Transverse colon (tissue), 4 donors: ENCODE measurements at regions not wholly inside any gene's neighbourhood (a gene's known extent, or its start where the extent isn't known, plus 50 kb on each side); places are given as distances from the start of the nearest gene placed in this dataset.

ENCODE experiments used
- DNase-seq: peaks from one replicate; pipeline ENCODE4 v3.0.0-alpha.2; 2019
- H3K27ac ChIP-seq, 4 donors: fragments of 200-600 bp; sonication (generic); 2 replicates each; pipeline ENCODE4 v1.5.1; 2016 to 2018; ENCODE audit warnings: inconsistent platforms in 4 of 4
- H3K27me3 ChIP-seq: fragments of 200-600 bp; sonication (generic); 2 replicates; pipeline ENCODE4 v1.5.1; 2017; ENCODE audit warnings: inconsistent platforms
- H3K36me3 ChIP-seq, 4 donors: fragments of 200-600 bp; sonication (generic); 2 replicates each; pipeline ENCODE4 v1.5.1; 2017 to 2019; ENCODE audit warnings: inconsistent platforms in 4 of 4
- H3K4me1 ChIP-seq, 4 donors: fragments of 200-600 bp; sonication (generic); 2 replicates each; pipeline ENCODE4 v1.5.1; 2017 to 2020; ENCODE audit warnings: inconsistent platforms in 4 of 4
- H3K4me3 ChIP-seq, 4 donors: fragments of 200-600 bp; sonication (generic); 1 replicate in 1 of 4; 2 replicates in 3 of 4; pipeline versions ENCODE4 v1.5.1 to v1.6.1; 2017 to 2019; ENCODE audit warnings: inconsistent platforms in 4 of 4
- H3K9me3 ChIP-seq, 2 donors: fragments of 200-600 bp; sonication (generic); 2 replicates each; pipeline ENCODE4 v1.5.1; 2017 to 2019; ENCODE audit warnings: inconsistent platforms in 2 of 2
- EP300 ChIP-seq: sonication (generic); formaldehyde crosslinking; IDR thresholded peaks from one replicate; pipeline ENCODE4 v1.6.1; 2017; ENCODE audit warnings: antibody characterized with exemption, low read depth
- POLR2A ChIP-seq: fragments of 450-650 bp; IDR thresholded peaks from one replicate; pipeline ENCODE4 v1.6.1; 2016; ENCODE audit warnings: antibody characterized with exemption, mild to moderate bottlenecking, moderate library complexity
- POLR2AphosphoS5 ChIP-seq, 3 donors: sonication (generic); formaldehyde crosslinking; IDR thresholded peaks; one replicate each; pipeline ENCODE4 v1.6.1; 2016; ENCODE audit warnings: antibody characterized with exemption in 3 of 3
- WGBS, 2 donors: methylation state at CpG; one replicate each; pipeline ENCODE4 v1.1.5; 2018; ENCODE audit warnings: low coverage in 1 of 2; 5-methylcytosine and 5-hydroxymethylcytosine counted together
- in situ Hi-C, 4 donors: fragments of 200-750 bp; cut with MboI; loops; one replicate each; pipeline versions ENCODE4 v1.15.0 to v1.15.1; 2017; ENCODE audit warnings: low sequenced_read_pairs in 3 of 4, low pct_ligation_motif_present in 1 of 4, low pct_unique_long_range_greater_than_20kb in 1 of 4
- intact Hi-C: fragments of 100-400 bp; cut with DNase I; formaldehyde crosslinking; loops from one replicate; pipeline ENCODE4 v1.15.1; 2023; ENCODE audit warnings: low total_unique reads
- TF ChIP-seq, protein P1 (sequence below), 5 experiments: fragments of 200-600 bp in 3 of 5; fragments of 450-650 bp in 2 of 5; sonication (generic) in 3 of 5; IDR thresholded peaks; 1 replicate in 2 of 5; 2 replicates in 3 of 5; pipeline ENCODE4 v1.5.1; 2016 to 2017; ENCODE audit warnings: antibody characterized with exemption in 5 of 5, inconsistent platforms in 3 of 5, mild to moderate bottlenecking in 2 of 5, moderate library complexity in 1 of 5

DNA sequence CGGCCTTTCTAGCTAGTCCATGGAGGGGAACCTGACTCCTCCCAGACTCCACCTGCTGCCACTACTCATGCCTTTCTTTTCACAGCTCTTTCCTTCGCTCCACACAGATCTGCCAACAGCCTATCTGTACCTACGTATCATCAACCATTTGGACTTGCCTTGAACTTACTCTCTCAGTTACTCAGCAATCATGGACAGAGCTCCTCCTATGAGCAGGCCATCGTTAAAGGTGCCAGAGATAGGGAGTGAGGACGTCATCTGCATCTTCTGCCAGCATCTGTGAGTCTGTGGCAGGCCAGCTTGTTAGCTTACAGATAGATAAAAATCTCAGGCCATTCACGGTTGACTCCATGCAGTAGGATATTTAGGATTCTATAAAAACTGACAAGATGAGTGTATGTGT, 162.9 kb upstream of the ZBED5 start:
- intact Hi-C loops (loop anchor here (5.0 kb wide), 2 partner anchors 228 to 767 kb away; no protein-coding TSS in a partner anchor), in situ Hi-C loops (loop anchor here (5.0 to 10.0 kb wide), 7 partner anchors 83 to 764 kb away; no protein-coding TSS in a partner anchor)
- WGBS, 2 donors, result 54 to 58% methylated on average over 2 to 6 of the region's 6 CpGs
- Histone ChIP-seq H3K9me3 (no peaks in the 10 kb centered on the region), H3K27ac (no peak overlapping the region), H3K36me3 (no peaks in the 10 kb centered on the region), H3K4me1 (no peaks in the 10 kb centered on the region), H3K27me3 (no peaks in the 10 kb centered on the region), H3K4me3 (no peak overlapping the region)
- TF ChIP-seq, protein P1, sequence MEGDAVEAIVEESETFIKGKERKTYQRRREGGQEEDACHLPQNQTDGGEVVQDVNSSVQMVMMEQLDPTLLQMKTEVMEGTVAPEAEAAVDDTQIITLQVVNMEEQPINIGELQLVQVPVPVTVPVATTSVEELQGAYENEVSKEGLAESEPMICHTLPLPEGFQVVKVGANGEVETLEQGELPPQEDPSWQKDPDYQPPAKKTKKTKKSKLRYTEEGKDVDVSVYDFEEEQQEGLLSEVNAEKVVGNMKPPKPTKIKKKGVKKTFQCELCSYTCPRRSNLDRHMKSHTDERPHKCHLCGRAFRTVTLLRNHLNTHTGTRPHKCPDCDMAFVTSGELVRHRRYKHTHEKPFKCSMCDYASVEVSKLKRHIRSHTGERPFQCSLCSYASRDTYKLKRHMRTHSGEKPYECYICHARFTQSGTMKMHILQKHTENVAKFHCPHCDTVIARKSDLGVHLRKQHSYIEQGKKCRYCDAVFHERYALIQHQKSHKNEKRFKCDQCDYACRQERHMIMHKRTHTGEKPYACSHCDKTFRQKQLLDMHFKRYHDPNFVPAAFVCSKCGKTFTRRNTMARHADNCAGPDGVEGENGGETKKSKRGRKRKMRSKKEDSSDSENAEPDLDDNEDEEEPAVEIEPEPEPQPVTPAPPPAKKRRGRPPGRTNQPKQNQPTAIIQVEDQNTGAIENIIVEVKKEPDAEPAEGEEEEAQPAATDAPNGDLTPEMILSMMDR (IDR thresholded peaks at IDR 0.05), result no peak
- TF ChIP-seq POLR2AphosphoS5 (IDR thresholded peaks at IDR 0.05) (no peak), EP300 (no peak), POLR2A (no peak)
- no peak for DNase-seq

DNA sequence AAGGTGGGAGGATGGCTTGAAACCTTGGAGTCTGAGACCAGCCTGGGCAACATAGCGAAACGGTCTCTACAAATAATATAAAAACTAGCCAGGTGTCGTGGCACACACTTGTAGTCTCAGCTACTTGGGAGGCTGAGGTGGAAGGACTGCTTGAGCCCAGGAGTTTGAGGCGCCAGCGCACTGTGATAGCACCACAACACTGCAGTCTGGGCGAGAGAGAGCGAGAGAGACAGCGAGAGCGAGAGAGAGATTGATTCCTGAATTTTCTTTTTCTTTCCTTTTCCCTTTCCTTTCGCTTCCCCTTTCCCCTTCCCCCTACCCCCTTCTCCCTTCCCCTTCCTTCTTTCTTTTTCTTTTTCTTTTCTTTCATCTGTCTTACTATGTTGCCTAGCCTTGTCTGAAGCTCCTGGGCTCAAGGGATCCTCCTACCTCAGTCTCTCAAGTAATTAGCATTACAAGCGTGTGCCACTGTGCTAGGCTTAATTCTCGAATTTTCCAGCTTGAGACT, 162.4 kb upstream of the ZBED5 start:
- TF ChIP-seq, protein P1 (IDR thresholded peaks at IDR 0.05), result no peak
- TF ChIP-seq POLR2A, result no peak
- TF ChIP-seq POLR2AphosphoS5 (IDR thresholded peaks at IDR 0.05), result no peak
- no peak for TF ChIP-seq EP300
- intact Hi-C loops, result loop anchor here (5.0 kb wide), 2 partner anchors 228 to 767 kb away; no protein-coding TSS in a partner anchor

DNA sequence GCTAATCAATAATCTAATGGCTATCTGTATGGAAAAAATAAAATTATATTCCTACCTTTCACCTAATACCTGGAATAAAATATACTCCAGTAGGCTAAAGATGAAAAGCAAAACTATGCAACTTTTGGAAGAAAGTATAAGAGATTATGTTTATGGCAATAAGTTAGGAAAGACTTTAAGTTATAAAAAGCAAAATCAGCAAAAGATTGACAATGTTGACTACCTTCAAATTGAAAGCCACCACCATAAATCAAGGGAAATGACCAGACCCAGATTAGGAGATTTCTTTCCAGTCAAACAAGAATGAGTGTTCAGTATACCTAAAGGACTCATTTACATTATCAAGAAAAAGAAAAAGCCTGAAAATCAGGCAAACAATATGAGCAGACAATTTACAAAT, 159.1 kb upstream of the ZBED5 start:
- intact Hi-C loops (no loop called here), in situ Hi-C loops (no loop called here)
- Histone ChIP-seq H3K9me3 (no peaks in the 10 kb centered on the region), H3K27me3 (no peaks in the 10 kb centered on the region), H3K36me3 (no peaks in the 10 kb centered on the region), H3K27ac (no peak overlapping the region), H3K4me1 (no peaks in the 10 kb centered on the region), H3K4me3 (no peak overlapping the region)
- DNase-seq, result no peak
- TF ChIP-seq, protein P1 (IDR thresholded peaks at IDR 0.05), result no peak
- TF ChIP-seq POLR2AphosphoS5 (IDR thresholded peaks at IDR 0.05) (no peak), EP300 (no peak), POLR2A (no peak)

More for the DNA sequence above, 162.4 kb upstream of the ZBED5 start:
- in situ Hi-C loops, result loop anchor here (5.0 to 10.0 kb wide), 7 partner anchors 83 to 765 kb away; no protein-coding TSS in a partner anchor
- H3K4me3 ChIP-seq, result no peak overlapping the region
- DNase-seq, result no peak
- WGBS, 2 donors, result 82 to 90% methylated on average over 7 to 12 of the region's 12 CpGs
- H3K9me3 ChIP-seq, result no peaks in the 10 kb centered on the region
- no peaks in the 10 kb centered on the region for H3K36me3 ChIP-seq
- H3K27me3 ChIP-seq, result no peaks in the 10 kb centered on the region
- H3K4me1 ChIP-seq, result no peaks in the 10 kb centered on the region
- no peak overlapping the region for H3K27ac ChIP-seq

DNA sequence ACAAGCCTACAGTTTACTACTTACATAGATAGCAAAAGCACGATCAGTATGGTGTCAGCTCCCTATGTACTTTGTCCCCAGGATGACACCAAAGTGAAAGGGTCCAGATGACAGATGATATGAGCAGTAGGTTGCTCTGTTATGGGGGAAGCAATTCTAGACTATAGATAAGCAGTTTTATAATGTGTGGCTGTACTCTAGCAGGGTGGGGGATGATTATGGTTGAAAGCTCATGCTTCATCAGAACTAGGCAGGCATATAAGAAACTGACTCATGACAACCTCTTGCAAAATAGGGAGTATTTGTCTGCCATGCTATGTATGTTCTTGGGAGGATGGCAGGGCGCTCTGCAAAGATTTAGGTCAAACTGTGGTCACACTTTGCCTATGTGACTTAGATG, 158.2 kb upstream of the ZBED5 start:
- Histone ChIP-seq H3K4me3 (no peak overlapping the region), H3K27me3 (no peaks in the 10 kb centered on the region), H3K9me3 (no peaks in the 10 kb centered on the region), H3K27ac (no peak overlapping the region), H3K36me3 (no peaks in the 10 kb centered on the region), H3K4me1 (no peaks in the 10 kb centered on the region)
- in situ Hi-C loops, result no loop called here
- 79% methylated on average over 2 of the region's 2 CpGs; no CpG with 5 or more reads in 1 of the 2 donors for WGBS, 2 donors
- TF ChIP-seq POLR2A, result no peak
- TF ChIP-seq EP300, result no peak
- TF ChIP-seq, protein P1 (IDR thresholded peaks at IDR 0.05), result no peak
- intact Hi-C loops, result no loop called here
- no peak for DNase-seq
